ENCODE measurements at regions not wholly inside any gene's neighbourhood (a gene's known extent, or its start where the extent isn't known, plus 50 kb on each side); places are given as distances from the start of the nearest gene placed in this dataset.

DNA sequence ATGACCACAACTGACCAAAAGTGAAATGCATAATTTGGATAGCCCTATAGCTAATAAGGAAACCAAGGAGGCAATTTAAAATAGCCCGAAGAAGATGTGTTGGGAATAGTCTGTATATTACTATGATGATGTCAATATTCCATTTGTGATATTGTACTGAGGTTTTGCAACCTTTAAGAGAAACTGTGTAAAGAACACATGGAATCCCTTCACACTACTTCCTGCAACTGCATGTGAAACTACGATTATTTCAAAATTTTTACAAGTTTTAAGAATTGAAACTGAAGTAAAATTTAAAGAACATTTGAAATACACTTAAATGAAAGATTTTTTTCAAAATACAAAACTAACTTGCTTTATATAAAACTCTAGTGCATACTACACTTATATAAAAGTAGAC is 504.3 kb upstream of the ID2 start:
- peaks cover 0 to 10% of the 10 kb centered on the region in 2 experiments; a peak in 2 of 5 replicates for H3K27me3 ChIP-seq (ENCODE audit: control insufficient read depth in 2 of 2, insufficient read depth in 2 of 2, low read length in 2 of 2)
- intact Hi-C loops (cut with micrococcal nuclease) (no loop called here), in situ Hi-C loops (cut with MboI) (no loop called here)
- H3K36me3 ChIP-seq (ENCODE audit: control insufficient read depth, insufficient read depth, low read length): no peaks in the 10 kb centered on the region
- TF ChIP-seq, protein P1, sequence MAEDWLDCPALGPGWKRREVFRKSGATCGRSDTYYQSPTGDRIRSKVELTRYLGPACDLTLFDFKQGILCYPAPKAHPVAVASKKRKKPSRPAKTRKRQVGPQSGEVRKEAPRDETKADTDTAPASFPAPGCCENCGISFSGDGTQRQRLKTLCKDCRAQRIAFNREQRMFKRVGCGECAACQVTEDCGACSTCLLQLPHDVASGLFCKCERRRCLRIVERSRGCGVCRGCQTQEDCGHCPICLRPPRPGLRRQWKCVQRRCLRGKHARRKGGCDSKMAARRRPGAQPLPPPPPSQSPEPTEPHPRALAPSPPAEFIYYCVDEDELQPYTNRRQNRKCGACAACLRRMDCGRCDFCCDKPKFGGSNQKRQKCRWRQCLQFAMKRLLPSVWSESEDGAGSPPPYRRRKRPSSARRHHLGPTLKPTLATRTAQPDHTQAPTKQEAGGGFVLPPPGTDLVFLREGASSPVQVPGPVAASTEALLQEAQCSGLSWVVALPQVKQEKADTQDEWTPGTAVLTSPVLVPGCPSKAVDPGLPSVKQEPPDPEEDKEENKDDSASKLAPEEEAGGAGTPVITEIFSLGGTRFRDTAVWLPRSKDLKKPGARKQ (CRISPR knock-in tag; IDR thresholded peaks at IDR 0.05): no peak
- TF ChIP-seq ZC3H11A (IDR thresholded peaks at IDR 0.05; ENCODE audit: low read depth, low read length): no peak
- no peak for TF ChIP-seq ZNF764 (CRISPR knock-in tag; IDR thresholded peaks at IDR 0.05; ENCODE audit: low read depth)
- no peak overlapping the region for H2AFZ ChIP-seq (ENCODE audit: low read depth, low read length)
- 0% methylated on average over 2 of the region's 2 CpGs for WGBS (ENCODE audit: insufficient coverage, low coverage, missing lambda C conversion rate)
- H3K4me2 ChIP-seq (ENCODE audit: insufficient read depth, low read length): no peak overlapping the region
- H4K20me1 ChIP-seq (replicated peaks; ENCODE audit: control insufficient read depth, insufficient read depth, low read length): no peaks in the 10 kb centered on the region
- no peaks in the 10 kb centered on the region for H3K9me1 ChIP-seq (ENCODE audit: control insufficient read depth, insufficient read depth, low read length)
- ChIA-PET CTCF (ENCODE audit: low intra/inter-chr PET ratio) (no interaction called here), POLR2A (no interaction called here)
- FAIRE-seq (no peak), DNase-seq (ENCODE audit: extremely low read depth in 1 of 4, low spot score in 3 of 4) (no peak), ATAC-seq (no peak)
- no peaks in the 10 kb centered on the region for H3K4me1 ChIP-seq (replicated peaks in 1 of 2; ENCODE audit: control insufficient read depth in 2 of 2, insufficient read depth in 2 of 2, low read length in 2 of 2)
- no peaks in the 10 kb centered on the region for H3K9me3 ChIP-seq (replicated peaks; ENCODE audit: control insufficient read depth, insufficient read depth, low read depth, low read length)
- no TSS peak for BruUV-seq (replicated peaks)
- H3K79me2 ChIP-seq (ENCODE audit: control insufficient read depth, insufficient read depth, low read length): no peaks in the 10 kb centered on the region
- no peak overlapping the region for H3K4me3 ChIP-seq
- H3K9ac ChIP-seq (ENCODE audit: insufficient read depth in 1 of 2, low read depth in 2 of 2, low read length in 2 of 2): no peak overlapping the region
- no peak overlapping the region for H3K27ac ChIP-seq (ENCODE audit: extremely low read depth, low read depth, low read length)

DNA sequence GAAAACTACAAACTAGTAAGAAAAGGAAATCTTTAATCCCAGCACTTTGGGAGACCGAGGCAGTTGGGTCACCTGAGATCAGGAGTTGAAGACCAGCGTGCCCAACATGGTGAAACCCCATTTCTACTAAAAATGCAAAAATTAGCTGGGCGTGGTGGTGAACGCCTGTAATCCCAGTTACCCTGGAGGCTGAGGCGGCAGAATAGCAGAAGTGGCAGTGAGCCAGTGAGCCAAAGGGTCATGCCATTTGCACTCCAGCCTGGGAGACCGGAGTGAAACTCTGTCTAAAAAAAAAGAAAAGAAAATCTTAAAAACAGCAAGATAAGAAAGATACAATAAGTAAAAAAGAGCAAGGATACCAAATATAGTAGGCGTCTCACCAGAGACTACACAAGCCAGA is 502.9 kb upstream of the ID2 start:
- intact Hi-C loops (cut with micrococcal nuclease): no loop called here
- no peak overlapping the region for H3K9ac ChIP-seq (ENCODE audit: insufficient read depth in 1 of 2, low read depth in 2 of 2, low read length in 2 of 2)
- H3K27me3 ChIP-seq (ENCODE audit: control insufficient read depth in 2 of 2, insufficient read depth in 2 of 2, low read length in 2 of 2): no peaks in the 10 kb centered on the region
- H3K9me3 ChIP-seq (replicated peaks; ENCODE audit: control insufficient read depth, insufficient read depth, low read depth, low read length): no peaks in the 10 kb centered on the region
- 2% methylated on average over 7 of the region's 7 CpGs for WGBS (ENCODE audit: insufficient coverage, low coverage, missing lambda C conversion rate)
- ChIA-PET POLR2A (interaction anchor here (1.2 kb wide), 1 partner anchor 10 kb away, joined by 3 read pairs; no protein-coding TSS in a partner anchor), CTCF (ENCODE audit: low intra/inter-chr PET ratio) (no interaction called here)
- H2AFZ ChIP-seq (ENCODE audit: low read depth, low read length): no peak overlapping the region
- no peaks in the 10 kb centered on the region for H4K20me1 ChIP-seq (replicated peaks; ENCODE audit: control insufficient read depth, insufficient read depth, low read length)
- H3K27ac ChIP-seq (ENCODE audit: extremely low read depth, low read depth, low read length): no peak overlapping the region
- H3K4me1 ChIP-seq (replicated peaks in 1 of 2; ENCODE audit: control insufficient read depth in 2 of 2, insufficient read depth in 2 of 2, low read length in 2 of 2): no peaks in the 10 kb centered on the region
- DNase-seq (ENCODE audit: extremely low read depth in 1 of 4, low spot score in 3 of 4): no peak
- no peak overlapping the region for H3K4me2 ChIP-seq (ENCODE audit: insufficient read depth, low read length)
- H3K9me1 ChIP-seq (ENCODE audit: control insufficient read depth, insufficient read depth, low read length): no peaks in the 10 kb centered on the region
- in situ Hi-C loops (cut with MboI): no loop called here
- H3K79me2 ChIP-seq (ENCODE audit: control insufficient read depth, insufficient read depth, low read length): no peaks in the 10 kb centered on the region
- no peak overlapping the region for H3K4me3 ChIP-seq
- no peaks in the 10 kb centered on the region for H3K36me3 ChIP-seq (ENCODE audit: control insufficient read depth, insufficient read depth, low read length)
- no peak for FAIRE-seq
- no peak for ATAC-seq
- no TSS peak for BruUV-seq (replicated peaks)
- TF ChIP-seq MEIS2 (IDR thresholded peaks at IDR 0.05; ENCODE audit: partially characterized antibody) (no peak), MECOM (CRISPR knock-in tag; IDR thresholded peaks at IDR 0.05) (no peak), ZNF217 (CRISPR knock-in tag; IDR thresholded peaks at IDR 0.05) (no peak), RBM25 (IDR thresholded peaks at IDR 0.05; ENCODE audit: low read depth, low read length, severe bottlenecking) (no peak), FOXA1 (IDR thresholded peaks at IDR 0.05; ENCODE audit: borderline replicate concordance) (no peak), FOXJ2 (tag; IDR thresholded peaks at IDR 0.05) (no peak), ZNF12 (CRISPR knock-in tag; IDR thresholded peaks at IDR 0.05) (no peak), CC2D1A (IDR thresholded peaks at IDR 0.05) (no peak), KAT8 (IDR thresholded peaks at IDR 0.05; ENCODE audit: low read depth) (no peak), HDAC8 (tag; IDR thresholded peaks at IDR 0.05) (no peak)
- TF ChIP-seq, protein P2, sequence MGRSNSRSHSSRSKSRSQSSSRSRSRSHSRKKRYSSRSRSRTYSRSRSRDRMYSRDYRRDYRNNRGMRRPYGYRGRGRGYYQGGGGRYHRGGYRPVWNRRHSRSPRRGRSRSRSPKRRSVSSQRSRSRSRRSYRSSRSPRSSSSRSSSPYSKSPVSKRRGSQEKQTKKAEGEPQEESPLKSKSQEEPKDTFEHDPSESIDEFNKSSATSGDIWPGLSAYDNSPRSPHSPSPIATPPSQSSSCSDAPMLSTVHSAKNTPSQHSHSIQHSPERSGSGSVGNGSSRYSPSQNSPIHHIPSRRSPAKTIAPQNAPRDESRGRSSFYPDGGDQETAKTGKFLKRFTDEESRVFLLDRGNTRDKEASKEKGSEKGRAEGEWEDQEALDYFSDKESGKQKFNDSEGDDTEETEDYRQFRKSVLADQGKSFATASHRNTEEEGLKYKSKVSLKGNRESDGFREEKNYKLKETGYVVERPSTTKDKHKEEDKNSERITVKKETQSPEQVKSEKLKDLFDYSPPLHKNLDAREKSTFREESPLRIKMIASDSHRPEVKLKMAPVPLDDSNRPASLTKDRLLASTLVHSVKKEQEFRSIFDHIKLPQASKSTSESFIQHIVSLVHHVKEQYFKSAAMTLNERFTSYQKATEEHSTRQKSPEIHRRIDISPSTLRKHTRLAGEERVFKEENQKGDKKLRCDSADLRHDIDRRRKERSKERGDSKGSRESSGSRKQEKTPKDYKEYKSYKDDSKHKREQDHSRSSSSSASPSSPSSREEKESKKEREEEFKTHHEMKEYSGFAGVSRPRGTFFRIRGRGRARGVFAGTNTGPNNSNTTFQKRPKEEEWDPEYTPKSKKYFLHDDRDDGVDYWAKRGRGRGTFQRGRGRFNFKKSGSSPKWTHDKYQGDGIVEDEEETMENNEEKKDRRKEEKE (IDR thresholded peaks at IDR 0.05; ENCODE audit: borderline replicate concordance in 1 of 2, control insufficient read depth in 1 of 2, low read depth in 2 of 2, low read length in 1 of 2): no peak

Data from K562 (cell line).